ENCODE measurements at regions not wholly inside any gene's neighbourhood (a gene's known extent, or its start where the extent isn't known, plus 50 kb on each side); places are given as distances from the start of the nearest gene placed in this dataset.

DNA sequence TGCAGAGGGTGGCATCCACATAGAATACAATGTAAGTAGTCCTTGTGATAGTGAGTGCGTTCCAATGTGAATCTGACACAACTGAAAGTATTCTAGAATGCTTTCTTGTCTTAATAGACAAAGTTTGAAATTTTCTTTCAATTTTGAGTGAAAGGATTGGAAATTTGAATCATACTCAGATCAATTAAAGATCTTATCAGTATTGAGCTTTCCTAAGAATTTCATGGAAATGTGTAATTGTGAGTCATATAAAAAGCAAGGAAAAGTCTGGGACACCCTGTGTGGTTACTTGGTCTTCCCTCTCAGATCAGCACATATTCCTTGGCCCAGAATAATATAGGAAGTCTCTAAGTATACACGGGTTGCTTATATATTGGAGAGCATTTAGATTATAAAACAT, 99.1 kb downstream of the MBL2 start:
- 77% methylated on average over 2 of the region's 2 CpGs for WGBS
- no peak for DNase-seq (ENCODE audit: low spot score)
- Histone ChIP-seq H3K4me1 (ENCODE audit: control insufficient read depth in 4 of 4, insufficient read depth in 4 of 4, low read length in 3 of 4) (no peaks in the 10 kb centered on the region), H3K4me3 (ENCODE audit: low read depth in 1 of 3, low read length in 3 of 3) (no peak overlapping the region), H3K36me3 (ENCODE audit: control insufficient read depth in 4 of 4, insufficient read depth in 3 of 4, low read depth in 1 of 4, low read length in 3 of 4) (no peaks in the 10 kb centered on the region), H3K27me3 (ENCODE audit: control insufficient read depth in 4 of 4, insufficient read depth in 4 of 4, low read length in 3 of 4) (peaks cover 0 to 2% (median 0%) of the 10 kb centered on the region in 4 donors), H3K9ac (ENCODE audit: low read depth in 1 of 2, low read length in 2 of 2) (no peak overlapping the region), H3K9me3 (ENCODE audit: control insufficient read depth in 4 of 4, low read length in 3 of 4) (peaks cover 0 to 2% (median 0%) of the 10 kb centered on the region in 4 donors), H3K27ac (ENCODE audit: low read depth in 1 of 2, low read length in 2 of 2) (no peak overlapping the region)
- no peak for TF ChIP-seq GABPA (IDR thresholded peaks at IDR 0.05 in 1 of 2, conservative IDR thresholded peaks at IDR 0.05 in 1 of 2)
- TF ChIP-seq, protein P1, sequence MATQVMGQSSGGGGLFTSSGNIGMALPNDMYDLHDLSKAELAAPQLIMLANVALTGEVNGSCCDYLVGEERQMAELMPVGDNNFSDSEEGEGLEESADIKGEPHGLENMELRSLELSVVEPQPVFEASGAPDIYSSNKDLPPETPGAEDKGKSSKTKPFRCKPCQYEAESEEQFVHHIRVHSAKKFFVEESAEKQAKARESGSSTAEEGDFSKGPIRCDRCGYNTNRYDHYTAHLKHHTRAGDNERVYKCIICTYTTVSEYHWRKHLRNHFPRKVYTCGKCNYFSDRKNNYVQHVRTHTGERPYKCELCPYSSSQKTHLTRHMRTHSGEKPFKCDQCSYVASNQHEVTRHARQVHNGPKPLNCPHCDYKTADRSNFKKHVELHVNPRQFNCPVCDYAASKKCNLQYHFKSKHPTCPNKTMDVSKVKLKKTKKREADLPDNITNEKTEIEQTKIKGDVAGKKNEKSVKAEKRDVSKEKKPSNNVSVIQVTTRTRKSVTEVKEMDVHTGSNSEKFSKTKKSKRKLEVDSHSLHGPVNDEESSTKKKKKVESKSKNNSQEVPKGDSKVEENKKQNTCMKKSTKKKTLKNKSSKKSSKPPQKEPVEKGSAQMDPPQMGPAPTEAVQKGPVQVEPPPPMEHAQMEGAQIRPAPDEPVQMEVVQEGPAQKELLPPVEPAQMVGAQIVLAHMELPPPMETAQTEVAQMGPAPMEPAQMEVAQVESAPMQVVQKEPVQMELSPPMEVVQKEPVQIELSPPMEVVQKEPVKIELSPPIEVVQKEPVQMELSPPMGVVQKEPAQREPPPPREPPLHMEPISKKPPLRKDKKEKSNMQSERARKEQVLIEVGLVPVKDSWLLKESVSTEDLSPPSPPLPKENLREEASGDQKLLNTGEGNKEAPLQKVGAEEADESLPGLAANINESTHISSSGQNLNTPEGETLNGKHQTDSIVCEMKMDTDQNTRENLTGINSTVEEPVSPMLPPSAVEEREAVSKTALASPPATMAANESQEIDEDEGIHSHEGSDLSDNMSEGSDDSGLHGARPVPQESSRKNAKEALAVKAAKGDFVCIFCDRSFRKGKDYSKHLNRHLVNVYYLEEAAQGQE (IDR thresholded peaks at IDR 0.05): no peak
- no peak for TF ChIP-seq JUND (IDR thresholded peaks at IDR 0.05)
- TF ChIP-seq FOXA2 (IDR thresholded peaks at IDR 0.05): no peak
- TF ChIP-seq, protein P2, sequence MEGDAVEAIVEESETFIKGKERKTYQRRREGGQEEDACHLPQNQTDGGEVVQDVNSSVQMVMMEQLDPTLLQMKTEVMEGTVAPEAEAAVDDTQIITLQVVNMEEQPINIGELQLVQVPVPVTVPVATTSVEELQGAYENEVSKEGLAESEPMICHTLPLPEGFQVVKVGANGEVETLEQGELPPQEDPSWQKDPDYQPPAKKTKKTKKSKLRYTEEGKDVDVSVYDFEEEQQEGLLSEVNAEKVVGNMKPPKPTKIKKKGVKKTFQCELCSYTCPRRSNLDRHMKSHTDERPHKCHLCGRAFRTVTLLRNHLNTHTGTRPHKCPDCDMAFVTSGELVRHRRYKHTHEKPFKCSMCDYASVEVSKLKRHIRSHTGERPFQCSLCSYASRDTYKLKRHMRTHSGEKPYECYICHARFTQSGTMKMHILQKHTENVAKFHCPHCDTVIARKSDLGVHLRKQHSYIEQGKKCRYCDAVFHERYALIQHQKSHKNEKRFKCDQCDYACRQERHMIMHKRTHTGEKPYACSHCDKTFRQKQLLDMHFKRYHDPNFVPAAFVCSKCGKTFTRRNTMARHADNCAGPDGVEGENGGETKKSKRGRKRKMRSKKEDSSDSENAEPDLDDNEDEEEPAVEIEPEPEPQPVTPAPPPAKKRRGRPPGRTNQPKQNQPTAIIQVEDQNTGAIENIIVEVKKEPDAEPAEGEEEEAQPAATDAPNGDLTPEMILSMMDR (IDR thresholded peaks at IDR 0.05; ENCODE audit: low read depth, low read length, missing input control): no peak
- TF ChIP-seq SP1 (IDR thresholded peaks at IDR 0.05): no peak
- no peak for TF ChIP-seq NR2F2 (IDR thresholded peaks at IDR 0.05)
- TF ChIP-seq, protein P3, sequence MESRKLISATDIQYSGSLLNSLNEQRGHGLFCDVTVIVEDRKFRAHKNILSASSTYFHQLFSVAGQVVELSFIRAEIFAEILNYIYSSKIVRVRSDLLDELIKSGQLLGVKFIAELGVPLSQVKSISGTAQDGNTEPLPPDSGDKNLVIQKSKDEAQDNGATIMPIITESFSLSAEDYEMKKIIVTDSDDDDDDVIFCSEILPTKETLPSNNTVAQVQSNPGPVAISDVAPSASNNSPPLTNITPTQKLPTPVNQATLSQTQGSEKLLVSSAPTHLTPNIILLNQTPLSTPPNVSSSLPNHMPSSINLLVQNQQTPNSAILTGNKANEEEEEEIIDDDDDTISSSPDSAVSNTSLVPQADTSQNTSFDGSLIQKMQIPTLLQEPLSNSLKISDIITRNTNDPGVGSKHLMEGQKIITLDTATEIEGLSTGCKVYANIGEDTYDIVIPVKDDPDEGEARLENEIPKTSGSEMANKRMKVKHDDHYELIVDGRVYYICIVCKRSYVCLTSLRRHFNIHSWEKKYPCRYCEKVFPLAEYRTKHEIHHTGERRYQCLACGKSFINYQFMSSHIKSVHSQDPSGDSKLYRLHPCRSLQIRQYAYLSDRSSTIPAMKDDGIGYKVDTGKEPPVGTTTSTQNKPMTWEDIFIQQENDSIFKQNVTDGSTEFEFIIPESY (IDR thresholded peaks at IDR 0.05): no peak
- TF ChIP-seq TAF1 (conservative IDR thresholded peaks at IDR 0.05): no peak
- no peak for TF ChIP-seq FOXA1 (IDR thresholded peaks at IDR 0.05)
- no peak for TF ChIP-seq HNF4G (IDR thresholded peaks at IDR 0.05)
- no peak for TF ChIP-seq RXRA (IDR thresholded peaks at IDR 0.05)
- TF ChIP-seq, protein P4, sequence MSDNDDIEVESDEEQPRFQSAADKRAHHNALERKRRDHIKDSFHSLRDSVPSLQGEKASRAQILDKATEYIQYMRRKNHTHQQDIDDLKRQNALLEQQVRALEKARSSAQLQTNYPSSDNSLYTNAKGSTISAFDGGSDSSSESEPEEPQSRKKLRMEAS (IDR thresholded peaks at IDR 0.05): no peak
- TF ChIP-seq YY1 (IDR thresholded peaks at IDR 0.05): no peak
- TF ChIP-seq, protein P5, sequence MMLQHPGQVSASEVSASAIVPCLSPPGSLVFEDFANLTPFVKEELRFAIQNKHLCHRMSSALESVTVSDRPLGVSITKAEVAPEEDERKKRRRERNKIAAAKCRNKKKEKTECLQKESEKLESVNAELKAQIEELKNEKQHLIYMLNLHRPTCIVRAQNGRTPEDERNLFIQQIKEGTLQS (IDR thresholded peaks at IDR 0.05): no peak

DNA sequence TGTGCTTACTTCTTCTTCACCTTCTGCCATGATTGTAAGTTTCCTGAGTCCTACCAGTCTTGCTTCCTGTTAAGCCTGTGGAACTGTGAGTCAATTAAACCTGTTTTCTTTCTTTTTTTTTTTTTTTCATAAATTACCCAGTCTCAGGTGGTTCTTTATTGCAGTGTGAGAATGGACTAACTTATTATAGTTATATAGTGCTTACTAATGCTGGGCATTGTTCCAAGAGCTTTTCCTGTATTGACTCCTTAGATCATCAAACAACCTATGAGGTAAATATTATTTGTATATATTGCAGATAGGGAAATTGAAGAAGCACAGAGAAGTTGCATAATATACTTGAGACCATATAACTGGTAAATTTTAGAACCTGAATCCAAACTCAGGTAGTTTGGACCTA, 98.1 kb downstream of the MBL2 start:
- H3K4me1 ChIP-seq (ENCODE audit: control insufficient read depth in 4 of 4, insufficient read depth in 4 of 4, low read length in 3 of 4): no peaks in the 10 kb centered on the region
- DNase-seq (ENCODE audit: low spot score): no peak
- H3K4me3 ChIP-seq (ENCODE audit: low read depth in 1 of 3, low read length in 3 of 3): no peak overlapping the region
- H3K27me3 ChIP-seq (ENCODE audit: control insufficient read depth in 4 of 4, insufficient read depth in 4 of 4, low read length in 3 of 4): peaks cover 0 to 2% (median 0%) of the 10 kb centered on the region in 4 donors
- peaks cover 0 to 2% (median 0%) of the 10 kb centered on the region in 4 donors for H3K9me3 ChIP-seq (ENCODE audit: control insufficient read depth in 4 of 4, low read length in 3 of 4)
- H3K27ac ChIP-seq (ENCODE audit: low read depth in 1 of 2, low read length in 2 of 2): no peak overlapping the region
- no peak overlapping the region for H3K9ac ChIP-seq (ENCODE audit: low read depth in 1 of 2, low read length in 2 of 2)
- TF ChIP-seq HNF4G (IDR thresholded peaks at IDR 0.05) (no peak), RAD21 (IDR thresholded peaks at IDR 0.05) (no peak), SP1 (IDR thresholded peaks at IDR 0.05) (no peak), JUND (IDR thresholded peaks at IDR 0.05) (no peak), EGR1 (IDR thresholded peaks at IDR 0.05; ENCODE audit: low read depth in 2 of 2) (no peak)
- no peaks in the 10 kb centered on the region for H3K36me3 ChIP-seq (ENCODE audit: control insufficient read depth in 4 of 4, insufficient read depth in 3 of 4, low read depth in 1 of 4, low read length in 3 of 4)
